ENCODE measurements at regions not wholly inside any gene's neighbourhood (a gene's known extent, or its start where the extent isn't known, plus 50 kb on each side); places are given as distances from the start of the nearest gene placed in this dataset.

- DNase-seq (ENCODE audit: low read depth) = no peak
- no peak overlapping the region for H3K4me3 ChIP-seq (ENCODE audit: low read length)
- TF ChIP-seq, protein P1, sequence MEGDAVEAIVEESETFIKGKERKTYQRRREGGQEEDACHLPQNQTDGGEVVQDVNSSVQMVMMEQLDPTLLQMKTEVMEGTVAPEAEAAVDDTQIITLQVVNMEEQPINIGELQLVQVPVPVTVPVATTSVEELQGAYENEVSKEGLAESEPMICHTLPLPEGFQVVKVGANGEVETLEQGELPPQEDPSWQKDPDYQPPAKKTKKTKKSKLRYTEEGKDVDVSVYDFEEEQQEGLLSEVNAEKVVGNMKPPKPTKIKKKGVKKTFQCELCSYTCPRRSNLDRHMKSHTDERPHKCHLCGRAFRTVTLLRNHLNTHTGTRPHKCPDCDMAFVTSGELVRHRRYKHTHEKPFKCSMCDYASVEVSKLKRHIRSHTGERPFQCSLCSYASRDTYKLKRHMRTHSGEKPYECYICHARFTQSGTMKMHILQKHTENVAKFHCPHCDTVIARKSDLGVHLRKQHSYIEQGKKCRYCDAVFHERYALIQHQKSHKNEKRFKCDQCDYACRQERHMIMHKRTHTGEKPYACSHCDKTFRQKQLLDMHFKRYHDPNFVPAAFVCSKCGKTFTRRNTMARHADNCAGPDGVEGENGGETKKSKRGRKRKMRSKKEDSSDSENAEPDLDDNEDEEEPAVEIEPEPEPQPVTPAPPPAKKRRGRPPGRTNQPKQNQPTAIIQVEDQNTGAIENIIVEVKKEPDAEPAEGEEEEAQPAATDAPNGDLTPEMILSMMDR (conservative IDR thresholded peaks at IDR 0.05; ENCODE audit: low read length) = no peak
Observed at GRCh38 chr2:194566907-194567660, 1089.9 kb upstream of the SLC39A10 start.

GRCh38 chr2:194564422-194564821 is 1092.6 kb upstream of the SLC39A10 start:
- no peak for DNase-seq (ENCODE audit: low read depth)
- TF ChIP-seq, protein P1 (conservative IDR thresholded peaks at IDR 0.05; ENCODE audit: low read length) = no peak

GRCh38 chr2:194562329-194562728 is 1094.7 kb upstream of the SLC39A10 start:
- TF ChIP-seq, protein P1 (conservative IDR thresholded peaks at IDR 0.05; ENCODE audit: low read length) = no peak
- H3K4me3 ChIP-seq (ENCODE audit: low read length) = no peak overlapping the region
- DNase-seq (ENCODE audit: low read depth) = no peak

More at GRCh38 chr2:194564422-194564821, 1092.6 kb upstream of the SLC39A10 start:
- H3K4me3 ChIP-seq (ENCODE audit: low read length) = no peak overlapping the region

- no peak overlapping the region for H3K4me3 ChIP-seq (ENCODE audit: low read length)
- TF ChIP-seq, protein P1 (conservative IDR thresholded peaks at IDR 0.05; ENCODE audit: low read length) = no peak
- DNase-seq (ENCODE audit: low read depth) = no peak
Observed at GRCh38 chr2:194559964-194560363, 1097.1 kb upstream of the SLC39A10 start.

DNA sequence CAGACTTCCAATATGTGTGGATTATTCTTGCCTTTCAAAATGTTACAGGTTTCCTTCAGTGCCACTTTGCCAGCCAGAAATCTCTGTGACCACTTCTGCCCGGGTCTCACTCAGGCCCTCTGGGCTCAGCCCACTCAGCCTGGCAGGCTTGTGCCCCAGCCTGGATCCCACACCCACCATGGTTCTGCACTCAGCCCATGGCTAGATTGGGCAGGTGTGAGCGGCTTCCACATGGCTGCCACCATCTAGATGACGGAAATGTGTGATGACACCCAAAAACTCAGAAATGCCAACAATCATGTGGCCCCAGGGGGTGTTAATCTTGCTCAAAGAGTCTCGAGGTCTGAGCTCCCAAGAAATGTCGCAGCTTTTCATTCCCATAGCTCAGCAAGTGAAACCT is 1097.5 kb upstream of the SLC39A10 start:
- no peak for DNase-seq (ENCODE audit: low read depth)
- H3K4me3 ChIP-seq (ENCODE audit: low read length) = no peak overlapping the region
- TF ChIP-seq, protein P1 (conservative IDR thresholded peaks at IDR 0.05; ENCODE audit: low read length) = no peak

- no peak overlapping the region for H3K4me3 ChIP-seq (ENCODE audit: low read length)
- TF ChIP-seq, protein P1 (conservative IDR thresholded peaks at IDR 0.05; ENCODE audit: low read length) = no peak
- no peak for DNase-seq (ENCODE audit: low read depth)
Observed at GRCh38 chr2:194557993-194558392, 1099.0 kb upstream of the SLC39A10 start.

DNA sequence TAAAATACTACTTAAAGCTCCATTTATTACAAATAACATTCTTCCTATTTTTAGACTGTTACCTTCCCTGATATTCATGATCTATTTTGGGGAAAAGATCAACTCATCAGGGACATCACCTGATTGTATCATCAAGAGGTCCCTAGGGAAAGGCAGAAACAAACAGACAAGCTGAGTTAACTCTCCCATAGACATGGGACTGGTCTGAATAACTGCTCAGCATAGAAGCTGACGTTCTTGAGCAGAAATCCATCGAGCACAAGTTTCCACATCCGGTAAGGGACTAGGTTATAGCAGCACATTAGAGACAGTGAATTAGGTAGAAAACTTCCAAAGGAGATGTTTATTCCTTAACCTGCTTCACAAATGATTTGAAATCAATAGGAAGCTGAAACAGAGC is 1100.4 kb upstream of the SLC39A10 start:
- TF ChIP-seq, protein P1 (conservative IDR thresholded peaks at IDR 0.05; ENCODE audit: low read length) = no peak
- no peak for DNase-seq (ENCODE audit: low read depth)
- no peak overlapping the region for H3K4me3 ChIP-seq (ENCODE audit: low read length)
